Retinal pigment epithelial cell (primary cell): ENCODE measurements at regions not wholly inside any gene's neighbourhood (a gene's known extent, or its start where the extent isn't known, plus 50 kb on each side); places are given as distances from the start of the nearest gene placed in this dataset.
"Not testable (repeated sequence)": the region's sequence is repeated elsewhere in the genome, so short reads cannot be mapped to it uniquely, and the experiment has no call there.

Experiments
- DNase-seq: peaks from one replicate; pipeline ENCODE4 v3.0.0-alpha.2; 2010; ENCODE audit warnings: low read depth
- H3K4me3 ChIP-seq: 2 replicates; pipeline ENCODE4 v1.5.1; 2011; ENCODE audit warnings: mild to moderate bottlenecking, low read length, control low read depth, moderate library complexity
- CTCF ChIP-seq: conservative IDR thresholded peaks from 2 replicates; pipeline ENCODE4 v1.5.1; 2011; ENCODE audit warnings: low read depth, low read length, control low read depth, inconsistent platforms

DNA sequence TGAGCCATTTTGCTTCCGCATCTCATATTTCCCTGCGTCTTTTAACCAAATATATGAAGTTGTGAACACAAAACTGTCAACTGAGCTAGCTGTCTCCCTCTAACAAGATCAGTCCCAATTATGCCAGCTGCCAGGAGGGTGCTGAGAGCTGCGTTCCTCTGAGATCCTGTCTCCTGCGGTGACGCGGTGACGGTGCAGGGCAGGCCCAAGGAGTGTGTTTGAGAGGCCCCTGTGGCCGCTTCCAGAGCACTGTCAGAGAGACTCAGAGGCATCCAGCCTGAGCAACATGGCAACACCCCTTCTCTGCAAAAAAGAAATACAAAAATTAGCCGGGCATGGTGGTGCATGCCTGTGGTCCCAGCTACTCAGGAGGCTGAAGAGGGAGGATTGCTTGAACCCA is 126.3 kb upstream of the FOXD4L5 start:
- TF ChIP-seq CTCF, result no peak
- no peak overlapping the region for H3K4me3 ChIP-seq
- no peak for DNase-seq

GRCh38 chr9:65410926-65411325 is 125.9 kb upstream of the FOXD4L5 start:
- DNase-seq, result no peak
- no peak overlapping the region for H3K4me3 ChIP-seq
- TF ChIP-seq CTCF, result no peak

DNA sequence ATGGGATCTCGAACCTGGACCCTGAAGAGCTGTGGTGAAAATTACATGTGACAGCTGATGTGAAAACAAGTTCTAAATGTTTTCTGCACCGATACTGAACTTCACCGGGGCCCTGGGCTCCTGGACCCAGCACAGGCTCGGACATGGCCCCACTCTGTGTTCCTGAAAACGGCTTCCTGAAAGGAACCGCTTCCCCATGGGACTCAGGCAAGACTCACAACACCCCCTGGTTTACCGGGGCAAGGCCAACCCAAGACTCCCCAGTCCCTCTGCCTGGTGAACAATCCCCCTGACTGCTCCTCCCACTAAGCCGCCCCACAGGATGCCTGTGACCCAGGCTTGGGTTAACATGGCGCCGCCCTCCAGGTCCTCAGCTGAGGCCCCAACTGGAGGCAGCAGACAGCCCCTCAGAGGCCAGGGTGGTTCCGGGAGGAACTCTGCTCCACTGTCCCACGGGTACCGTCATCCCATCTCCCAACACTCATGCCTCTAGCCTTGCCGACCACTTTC is 124.5 kb upstream of the FOXD4L5 start:
- DNase-seq, result no peak
- no peak for TF ChIP-seq CTCF

GRCh38 chr9:65408806-65409205 is 123.8 kb upstream of the FOXD4L5 start:
- not testable (repeated sequence) for H3K4me3 ChIP-seq, DNase-seq

More for the DNA sequence above, 124.5 kb upstream of the FOXD4L5 start:
- H3K4me3 ChIP-seq, result no peak overlapping the region

DNA sequence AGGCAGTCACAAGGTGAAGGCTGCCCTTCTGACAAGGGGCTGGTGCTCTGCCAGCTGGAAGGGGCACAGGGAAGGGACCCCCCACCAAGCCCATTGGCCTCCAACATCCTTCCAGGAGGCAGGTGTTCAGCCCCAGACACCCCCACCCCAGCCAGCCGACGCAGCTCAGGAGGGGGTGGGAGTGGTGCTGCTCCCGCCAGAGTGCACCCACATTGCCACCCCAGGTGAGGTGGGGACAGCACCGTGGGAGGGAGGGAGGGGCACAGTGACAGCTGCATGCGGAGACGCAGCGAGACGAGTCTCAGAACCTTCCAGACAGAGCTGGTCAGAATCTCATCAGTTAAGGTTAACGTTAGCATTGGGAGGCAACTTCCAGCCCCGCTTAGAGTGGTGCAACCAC is 121.6 kb upstream of the FOXD4L5 start:
- not testable (repeated sequence) for H3K4me3 ChIP-seq, DNase-seq

DNA sequence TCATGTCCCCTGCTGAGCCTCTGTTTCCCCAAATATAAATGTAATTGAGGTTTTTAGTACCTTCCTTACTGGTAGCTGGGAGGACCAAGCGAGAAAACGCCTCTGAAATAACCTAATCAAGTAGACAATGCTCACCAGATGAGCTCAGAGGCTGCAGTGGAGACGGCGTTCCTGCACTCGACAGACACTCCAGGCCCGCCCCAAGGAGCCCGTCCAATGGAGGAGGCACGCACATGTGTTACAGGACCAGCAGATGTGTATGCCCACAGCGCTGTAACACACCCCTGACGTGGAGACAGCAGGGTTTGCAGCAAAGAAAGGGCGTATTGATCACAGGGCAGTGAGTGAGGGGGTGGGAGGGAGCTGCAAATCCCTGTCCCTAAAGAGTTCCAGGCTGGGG is 120.8 kb upstream of the FOXD4L5 start:
- H3K4me3 ChIP-seq, DNase-seq: not testable (repeated sequence)

- TF ChIP-seq CTCF, result no peak
Observed at GRCh38 chr9:65405253-65405652, 120.2 kb upstream of the FOXD4L5 start.

GRCh38 chr9:65404232-65405006 is 119.4 kb upstream of the FOXD4L5 start:
- TF ChIP-seq CTCF, result no peak
- no peak overlapping the region for H3K4me3 ChIP-seq
- DNase-seq, result no peak

More at GRCh38 chr9:65405253-65405652, 120.2 kb upstream of the FOXD4L5 start:
- no peak for DNase-seq
- no peak overlapping the region for H3K4me3 ChIP-seq

GRCh38 chr9:65403721-65404120 is 118.7 kb upstream of the FOXD4L5 start:
- DNase-seq, result no peak
- no peak overlapping the region for H3K4me3 ChIP-seq
- TF ChIP-seq CTCF, result no peak

GRCh38 chr9:65403072-65403471 is 118.1 kb upstream of the FOXD4L5 start:
- not testable (repeated sequence) for H3K4me3 ChIP-seq, DNase-seq

- H3K4me3 ChIP-seq, DNase-seq: not testable (repeated sequence)
Observed at GRCh38 chr9:65402206-65402870, 117.3 kb upstream of the FOXD4L5 start.

DNA sequence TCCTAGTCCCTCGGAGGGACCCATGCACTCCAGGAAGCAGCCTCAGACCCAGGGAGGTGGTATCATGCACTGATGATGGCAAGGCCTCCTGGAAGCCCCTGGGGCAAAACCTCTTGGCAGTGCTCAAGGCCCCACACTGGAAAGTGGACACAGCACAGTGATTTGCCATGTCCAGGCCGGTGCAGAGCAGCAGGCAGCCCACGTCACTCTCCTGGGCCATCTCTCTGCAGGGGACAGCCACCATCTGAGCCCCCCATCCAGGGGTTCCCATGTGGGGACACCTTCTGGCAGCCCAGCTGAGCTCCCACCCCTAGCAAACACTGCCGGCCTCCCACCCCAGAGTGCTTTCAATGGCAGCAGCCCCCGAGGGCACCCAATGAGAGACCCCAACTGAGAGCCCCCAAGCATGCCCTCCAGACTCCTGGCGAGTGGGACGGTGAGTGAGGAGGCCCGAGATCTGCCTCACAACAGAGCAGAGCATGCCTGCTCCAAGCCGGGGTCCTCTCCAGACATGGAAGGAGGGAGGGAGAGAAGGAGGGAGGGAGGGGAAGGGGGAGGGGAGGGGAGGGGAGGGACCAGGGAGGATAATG is 116.5 kb upstream of the FOXD4L5 start:
- not testable (repeated sequence) for DNase-seq, H3K4me3 ChIP-seq
